ENCODE measurements at regions not wholly inside any gene's neighbourhood (a gene's known extent, or its start where the extent isn't known, plus 50 kb on each side); places are given as distances from the start of the nearest gene placed in this dataset.

- H3K4me1 Mint-ChIP-seq (ENCODE audit: low read depth): no peaks in the 10 kb centered on the region
- H3K36me3 Mint-ChIP-seq (ENCODE audit: insufficient read depth): peaks cover 2% of the 10 kb centered on the region
- no peaks in the 10 kb centered on the region for H3K27me3 Mint-ChIP-seq
- no peak for TF ChIP-seq CTCF (IDR thresholded peaks at IDR 0.05; ENCODE audit: unreplicated experiment)
- no peak overlapping the region for H3K4me3 Mint-ChIP-seq (ENCODE audit: low read depth)
- H3K27ac Mint-ChIP-seq: no peak overlapping the region
- peaks cover 4% of the 10 kb centered on the region for H3K9me3 Mint-ChIP-seq (ENCODE audit: low read depth)
- DNase-seq (ENCODE audit: low spot score, unreplicated experiment): no peak
Observed at GRCh38 chr12:87469295-87469694, 559.9 kb downstream of the C12orf50 start.

- no peak for TF ChIP-seq CTCF (IDR thresholded peaks at IDR 0.05; ENCODE audit: unreplicated experiment)
- no peak overlapping the region for H3K4me3 Mint-ChIP-seq (ENCODE audit: low read depth)
- no peaks in the 10 kb centered on the region for H3K4me1 Mint-ChIP-seq (ENCODE audit: low read depth)
- peaks cover 2% of the 10 kb centered on the region for H3K9me3 Mint-ChIP-seq (ENCODE audit: low read depth)
- DNase-seq (ENCODE audit: low spot score, unreplicated experiment): no peak
- no peaks in the 10 kb centered on the region for H3K36me3 Mint-ChIP-seq (ENCODE audit: insufficient read depth)
- no peaks in the 10 kb centered on the region for H3K27me3 Mint-ChIP-seq
- no peak overlapping the region for H3K27ac Mint-ChIP-seq
Observed at GRCh38 chr12:87467936-87468335, 561.3 kb downstream of the C12orf50 start.

GRCh38 chr12:87464565-87464964 is 564.6 kb downstream of the C12orf50 start:
- no peak for DNase-seq (ENCODE audit: low spot score, unreplicated experiment)
- Mint-ChIP-seq H3K9me3 (ENCODE audit: low read depth) (peaks cover 2% of the 10 kb centered on the region), H3K4me1 (ENCODE audit: low read depth) (no peaks in the 10 kb centered on the region), H3K36me3 (ENCODE audit: insufficient read depth) (no peaks in the 10 kb centered on the region), H3K4me3 (ENCODE audit: low read depth) (no peak overlapping the region), H3K27ac (no peak overlapping the region), H3K27me3 (no peaks in the 10 kb centered on the region)
- no peak for TF ChIP-seq CTCF (IDR thresholded peaks at IDR 0.05; ENCODE audit: unreplicated experiment)

- peaks cover 23% of the 10 kb centered on the region for H3K4me1 Mint-ChIP-seq (ENCODE audit: low read depth)
- peaks cover 4% of the 10 kb centered on the region for H3K9me3 Mint-ChIP-seq (ENCODE audit: low read depth)
- TF ChIP-seq CTCF (IDR thresholded peaks at IDR 0.05; ENCODE audit: unreplicated experiment): no peak
- no peaks in the 10 kb centered on the region for H3K27me3 Mint-ChIP-seq
- H3K27ac Mint-ChIP-seq: no peak overlapping the region
- H3K36me3 Mint-ChIP-seq (ENCODE audit: insufficient read depth): no peaks in the 10 kb centered on the region
- no peak for DNase-seq (ENCODE audit: low spot score, unreplicated experiment)
- no peak overlapping the region for H3K4me3 Mint-ChIP-seq (ENCODE audit: low read depth)
Observed at GRCh38 chr12:87444039-87444438, 585.2 kb downstream of the C12orf50 start.

GRCh38 chr12:87441511-87441910 is 587.7 kb downstream of the C12orf50 start:
- H3K27ac Mint-ChIP-seq: no peak overlapping the region
- H3K27me3 Mint-ChIP-seq: no peaks in the 10 kb centered on the region
- peaks cover 8% of the 10 kb centered on the region for H3K9me3 Mint-ChIP-seq (ENCODE audit: low read depth)
- H3K4me3 Mint-ChIP-seq (ENCODE audit: low read depth): no peak overlapping the region
- no peak for TF ChIP-seq CTCF (IDR thresholded peaks at IDR 0.05; ENCODE audit: unreplicated experiment)
- DNase-seq (ENCODE audit: low spot score, unreplicated experiment): no peak
- H3K36me3 Mint-ChIP-seq (ENCODE audit: insufficient read depth): peaks cover 2% of the 10 kb centered on the region
- H3K4me1 Mint-ChIP-seq (ENCODE audit: low read depth): peaks cover 34% of the 10 kb centered on the region
